Ishikawa (cell line): ENCODE measurements at regions not wholly inside any gene's neighbourhood (a gene's known extent, or its start where the extent isn't known, plus 50 kb on each side); places are given as distances from the start of the nearest gene placed in this dataset.

Experiments used
- EGR1 ChIP-seq: IDR thresholded peaks from 2 replicates; pipeline ENCODE4 v1.6.1; 2012
- EP300 ChIP-seq: IDR thresholded peaks from 2 replicates; pipeline ENCODE4 v1.6.1; 2012; ENCODE audit warnings: borderline replicate concordance
- FOXM1 ChIP-seq: IDR thresholded peaks from 2 replicates; pipeline ENCODE4 v1.6.1; 2012; ENCODE audit warnings: low read depth, borderline replicate concordance
- MAX ChIP-seq: IDR thresholded peaks from 2 replicates; pipeline ENCODE4 v1.6.1; 2012
- RAD21 ChIP-seq: IDR thresholded peaks from 2 replicates; pipeline ENCODE4 v1.6.1; 2012; ENCODE audit warnings: low read depth
- REST ChIP-seq: IDR thresholded peaks from 2 replicates; pipeline ENCODE4 v1.6.1; 2012; ENCODE audit warnings: low read depth, mild to moderate bottlenecking
- TAF1 ChIP-seq: IDR thresholded peaks from 2 replicates; pipeline ENCODE4 v1.6.1; 2012; ENCODE audit warnings: low read depth, mild to moderate bottlenecking
- TCF12 ChIP-seq: IDR thresholded peaks from 2 replicates; pipeline ENCODE4 v1.6.1; 2012; ENCODE audit warnings: low read depth
- YY1 ChIP-seq: IDR thresholded peaks from 2 replicates; pipeline ENCODE4 v1.6.1; 2012; ENCODE audit warnings: low read depth

- TF ChIP-seq EGR1, result no peak
- no peak for TF ChIP-seq RAD21
- no peak for TF ChIP-seq EP300
- no peak for TF ChIP-seq FOXM1
- no peak for TF ChIP-seq REST
- TF ChIP-seq YY1, result no peak
- no peak for TF ChIP-seq TCF12
- TF ChIP-seq MAX, result no peak
- TF ChIP-seq TAF1, result no peak
Observed at GRCh38 chr10:130714742-130715467, 578.7 kb downstream of the GLRX3 start.
